GM21526 (cell line): ENCODE measurements at regions not wholly inside any gene's neighbourhood (a gene's known extent, or its start where the extent isn't known, plus 50 kb on each side); places are given as distances from the start of the nearest gene placed in this dataset.
"Not testable (repeated sequence)": the region's sequence is repeated elsewhere in the genome, so short reads cannot be mapped to it uniquely, and the experiment has no call there.

Experiments used
- ATAC-seq: cut with Tn5 transposase; IDR thresholded peaks from one replicate; pipeline ENCODE4 v1.9.1; 2021; ENCODE audit warnings: moderate library complexity; ENCODE audit not compliant: unreplicated experiment, low FRiP score

- ATAC-seq, result no peak
These were observed 152.3 kb downstream of the PCTP start for GRCh38 chr17:55903028-55903690.

- ATAC-seq, result no peak
These were observed 158.9 kb downstream of the PCTP start for GRCh38 chr17:55909776-55910175.

GRCh38 chr17:55911186-55911585 is 160.3 kb downstream of the PCTP start:
- no peak for ATAC-seq

GRCh38 chr17:55925440-55925839 is 174.6 kb downstream of the PCTP start:
- no peak for ATAC-seq

GRCh38 chr17:55926276-55926990 is 175.6 kb downstream of the PCTP start:
- ATAC-seq, result no peak

GRCh38 chr17:55930291-55930809 is 179.5 kb downstream of the PCTP start:
- no peak for ATAC-seq

- ATAC-seq, result no peak
These were observed 180.6 kb downstream of the PCTP start for GRCh38 chr17:55931446-55931845.

GRCh38 chr17:55932973-55933372 is 182.1 kb downstream of the PCTP start:
- ATAC-seq, result no peak

GRCh38 chr17:55939181-55939810 is 188.4 kb downstream of the PCTP start:
- ATAC-seq, result not testable (repeated sequence)

GRCh38 chr17:55959756-55960155 is 193.5 kb upstream of the ANKFN1 start:
- no peak for ATAC-seq

- no peak for ATAC-seq
These were observed 191.9 kb upstream of the ANKFN1 start for GRCh38 chr17:55961386-55961785.

GRCh38 chr17:55962951-55963401 is 190.3 kb upstream of the ANKFN1 start:
- no peak for ATAC-seq

GRCh38 chr17:55964191-55964590 is 189.1 kb upstream of the ANKFN1 start:
- no peak for ATAC-seq

GRCh38 chr17:55965051-55965450 is 188.2 kb upstream of the ANKFN1 start:
- no peak for ATAC-seq

GRCh38 chr17:55969562-55970324 is 183.5 kb upstream of the ANKFN1 start:
- no peak for ATAC-seq

GRCh38 chr17:55978578-55978977 is 174.7 kb upstream of the ANKFN1 start:
- no peak for ATAC-seq

- ATAC-seq, result no peak
These were observed 170.2 kb upstream of the ANKFN1 start for GRCh38 chr17:55983096-55983495.

- no peak for ATAC-seq
These were observed 166.5 kb upstream of the ANKFN1 start for GRCh38 chr17:55986817-55987216.

- ATAC-seq, result no peak
These were observed 164.4 kb upstream of the ANKFN1 start for GRCh38 chr17:55988861-55989260.

GRCh38 chr17:55990332-55991006 is 162.8 kb upstream of the ANKFN1 start:
- no peak for ATAC-seq
